SK-N-SH (cell line): ENCODE measurements at regions not wholly inside any gene's neighbourhood (a gene's known extent, or its start where the extent isn't known, plus 50 kb on each side); places are given as distances from the start of the nearest gene placed in this dataset.

ENCODE experiments used
- CTCF ChIA-PET: fragments of 300-600, 350-600 bp; formaldehyde crosslinking; extraction: SDS; loops from one replicate; lab custom pipeline; 2021; lab: Yijun Ruan, JAX
- POLR2A ChIA-PET: fragments of 350-600 bp; sonication (Branson Sonifier 250); formaldehyde crosslinking; extraction: SDS; loops from one replicate; lab custom pipeline; 2020; ENCODE audit warnings: antibody characterized with exemption, inconsistent platforms; lab: Yijun Ruan, JAX
- DNase-seq: peaks from one replicate; pipeline ENCODE4 v3.0.0; 2012
- H2AFZ ChIP-seq: fragments of 200-600 bp; sonication (generic); 2 replicates; pipeline ENCODE4 v1.8.1; 2016; ENCODE audit warnings: antibody characterized with exemption, mild to moderate bottlenecking, low read depth
- H3F3A ChIP-seq: fragments of 200-600 bp; sonication (generic); replicated peaks from 2 replicates; pipeline ENCODE3; 2016; ENCODE audit warnings: antibody characterized with exemption, mild to moderate bottlenecking; ENCODE audit not compliant: insufficient read depth
- H3K27ac ChIP-seq, 2 experiments: fragments of 200-500 bp in 1 of 2; fragments of 200-600 bp in 1 of 2; sonication (Bioruptor generic) in 1 of 2; sonication (generic), shearing (Covaris generic) in 1 of 2; 2 replicates each; pipeline versions ENCODE4 v1.5.1 to v1.6.1; 2014 to 2016; ENCODE audit warnings: low read depth in 2 of 2, inconsistent platforms in 1 of 2, low read length in 1 of 2, mild to moderate bottlenecking in 1 of 2, mixed read lengths in 1 of 2
- H3K27me3 ChIP-seq: fragments of 200-600 bp; sonication (generic), shearing (Covaris generic); 2 replicates; pipeline ENCODE4 v1.6.1; 2016; ENCODE audit warnings: mixed run types; ENCODE audit not compliant: insufficient read depth
- H3K36me3 ChIP-seq, 2 experiments: fragments of 200-500 bp in 1 of 2; fragments of 200-600 bp in 1 of 2; sonication (Bioruptor generic) in 1 of 2; sonication (generic) in 1 of 2; replicated peaks in 1 of 2; 2 replicates each; pipeline versions ENCODE3 to v1.5.1; 2014 to 2016; ENCODE audit warnings: low read length in 1 of 2, mild to moderate bottlenecking in 1 of 2; ENCODE audit not compliant: insufficient read depth in 2 of 2, control insufficient read depth in 1 of 2
- H3K4me1 ChIP-seq, 2 experiments: fragments of 200-500 bp in 1 of 2; fragments of 200-600 bp in 1 of 2; sonication (Bioruptor generic) in 1 of 2; sonication (generic), shearing (Covaris generic) in 1 of 2; 2 replicates each; pipeline versions ENCODE4 v1.5.1 to v1.6.1; 2014 to 2016; ENCODE audit warnings: low read depth in 1 of 2, low read length in 1 of 2, mixed run types in 1 of 2; ENCODE audit not compliant: insufficient read depth in 2 of 2, control insufficient read depth in 1 of 2
- H3K4me2 ChIP-seq: fragments of 200-600 bp; sonication (generic), shearing (Covaris generic); 2 replicates; pipeline ENCODE4 v1.6.1; 2017; ENCODE audit warnings: mixed run types
- H3K4me3 ChIP-seq, 2 experiments: fragments of 200-500 bp in 1 of 2; fragments of 200-600 bp in 1 of 2; sonication (Bioruptor generic) in 1 of 2; sonication (generic), shearing (Covaris generic) in 1 of 2; 2 replicates each; pipeline versions ENCODE4 v1.5.1 to v1.8.1; 2014 to 2016; ENCODE audit warnings: low read depth in 2 of 2, inconsistent platforms in 1 of 2, low read length in 1 of 2, mild to moderate bottlenecking in 1 of 2, mixed read lengths in 1 of 2, moderate library complexity in 1 of 2
- H3K79me2 ChIP-seq: fragments of 200-600 bp; sonication (generic); 2 replicates; pipeline ENCODE4 v1.8.1; 2017; ENCODE audit warnings: mild to moderate bottlenecking; ENCODE audit not compliant: insufficient read depth
- H3K9ac ChIP-seq: fragments of 200-600 bp; sonication (generic); 2 replicates; pipeline ENCODE4 v1.6.1; 2017; ENCODE audit warnings: mixed run types
- H3K9me2 ChIP-seq: fragments of 200-600 bp; sonication (generic); 2 replicates; pipeline ENCODE4 v1.6.1; 2017; ENCODE audit warnings: mixed run types
- H3K9me3 ChIP-seq: fragments of 200-600 bp; sonication (generic); 2 replicates; pipeline ENCODE4 v1.6.1; 2017; ENCODE audit warnings: mixed run types, mild to moderate bottlenecking, moderate library complexity
- H4K20me1 ChIP-seq: fragments of 200-600 bp; sonication (generic); 2 replicates; pipeline ENCODE4 v1.6.1; 2017; ENCODE audit warnings: mild to moderate bottlenecking, mixed run types; ENCODE audit not compliant: insufficient read depth
- EP300 ChIP-seq, 2 experiments: IDR thresholded peaks; 2 replicates each; pipeline versions ENCODE4 v1.4.0 to v1.6.1; 2012; ENCODE audit warnings: borderline replicate concordance in 1 of 2, low read depth in 1 of 2, low read length in 1 of 2
- FOSL2 ChIP-seq: IDR thresholded peaks from 2 replicates; pipeline ENCODE4 v1.4.0; 2012; ENCODE audit warnings: low read depth, mild to moderate bottlenecking, moderate library complexity, borderline replicate concordance
- GABPA ChIP-seq: IDR thresholded peaks from 2 replicates; pipeline ENCODE4 v1.4.0; 2012; ENCODE audit warnings: low read depth, mild to moderate bottlenecking
- GATA2 ChIP-seq: sonication (generic); formaldehyde crosslinking; IDR thresholded peaks from 2 replicates; pipeline ENCODE4 v1.5.0; 2020; ENCODE audit warnings: mild to moderate bottlenecking, missing genetic modification reagents
- MEF2A ChIP-seq: IDR thresholded peaks from 2 replicates; pipeline ENCODE4 v1.4.0; 2012; ENCODE audit warnings: low read depth, borderline replicate concordance
- MXI1 ChIP-seq: IDR thresholded peaks from 2 replicates; pipeline ENCODE4 v1.6.1; 2012; ENCODE audit warnings: mild to moderate bottlenecking, low read depth, low read length, improper control_type of control experiment
- NRF1 ChIP-seq: IDR thresholded peaks from 2 replicates; pipeline ENCODE4 v1.6.1; 2012; ENCODE audit warnings: low read depth, mild to moderate bottlenecking, low read length
- POLR2AphosphoS5 ChIP-seq: IDR thresholded peaks from 2 replicates; pipeline ENCODE4 v1.6.1; 2012; ENCODE audit warnings: low read depth, low read length
- REST ChIP-seq: IDR thresholded peaks from 2 replicates; pipeline ENCODE4 v1.6.1; 2012; ENCODE audit warnings: mild to moderate bottlenecking, low read depth, low read length, moderate library complexity
- RXRA ChIP-seq: IDR thresholded peaks from 2 replicates; pipeline ENCODE4 v1.4.0; 2012; ENCODE audit warnings: low read depth, mild to moderate bottlenecking, borderline replicate concordance
- SIN3A ChIP-seq: IDR thresholded peaks from 2 replicates; pipeline ENCODE4 v1.6.1; 2012; ENCODE audit warnings: low read depth, mild to moderate bottlenecking, low read length, moderate library complexity, borderline replicate concordance
- USF1 ChIP-seq: IDR thresholded peaks from 2 replicates; pipeline ENCODE4 v1.4.0; 2012; ENCODE audit warnings: low read depth, borderline replicate concordance
- YY1 ChIP-seq: IDR thresholded peaks from 2 replicates; pipeline ENCODE4 v1.4.0; 2012; ENCODE audit warnings: low read depth, mild to moderate bottlenecking
- WGBS: methylation state at CpG from one replicate; pipeline ENCODE4 v1.1.6; 2017; ENCODE audit warnings: low lambda C conversion rate; 5-methylcytosine and 5-hydroxymethylcytosine counted together
- TF ChIP-seq, protein P1 (sequence below): IDR thresholded peaks from 2 replicates; pipeline ENCODE4; 2012

GRCh38 chr20:43799150-43799711, 72.4 kb upstream of the GTSF1L start:
- Histone ChIP-seq H3K4me2 (no peak overlapping the region), H3K9me2 (no peaks in the 10 kb centered on the region), H3K9me3 (no peaks in the 10 kb centered on the region; the same call in 1 of the 2 replicates), H3K27me3 (no peaks in the 10 kb centered on the region; the same call in 1 of the 2 replicates), H4K20me1 (no peaks in the 10 kb centered on the region), H3K27ac (peak overlapping the region in 1 of 2 experiments; percentile 76; a peak in 2 of 4 replicates), H2AFZ (no peak overlapping the region), H3K4me3 (peak overlapping the region in 1 of 2 experiments; percentile 18; a peak in 1 of 4 replicates), H3K4me1 (peaks cover 0 to 19% of the 10 kb centered on the region in 2 experiments; a peak in 2 of 4 replicates), H3K36me3 (no peaks in the 10 kb centered on the region), H3K79me2 (no peaks in the 10 kb centered on the region), H3K9ac (no peak overlapping the region), H3F3A (no peaks in the 10 kb centered on the region)
- ChIA-PET CTCF (interaction anchor here (0.6 to 1.9 kb wide), 3 partner anchors 18 to 120 kb away, joined by 3 to 6 read pairs (median 4); no protein-coding TSS in a partner anchor), POLR2A (no interaction called here)
- DNase-seq: peak; percentile 54
- WGBS: 30% methylated on average over 9 of the region's 11 CpGs
- TF ChIP-seq MXI1 (no peak), POLR2AphosphoS5 (no peak), YY1 (no peak), FOSL2 (no peak), REST (no peak), MEF2A (no peak), GATA2 (peak; percentile 49), EP300 (IDR thresholded peaks at IDR 0.05; ENCODE audit: borderline replicate concordance in 1 of 2, low read depth in 1 of 2, low read length in 1 of 2) (no peak), USF1 (no peak)

DNA sequence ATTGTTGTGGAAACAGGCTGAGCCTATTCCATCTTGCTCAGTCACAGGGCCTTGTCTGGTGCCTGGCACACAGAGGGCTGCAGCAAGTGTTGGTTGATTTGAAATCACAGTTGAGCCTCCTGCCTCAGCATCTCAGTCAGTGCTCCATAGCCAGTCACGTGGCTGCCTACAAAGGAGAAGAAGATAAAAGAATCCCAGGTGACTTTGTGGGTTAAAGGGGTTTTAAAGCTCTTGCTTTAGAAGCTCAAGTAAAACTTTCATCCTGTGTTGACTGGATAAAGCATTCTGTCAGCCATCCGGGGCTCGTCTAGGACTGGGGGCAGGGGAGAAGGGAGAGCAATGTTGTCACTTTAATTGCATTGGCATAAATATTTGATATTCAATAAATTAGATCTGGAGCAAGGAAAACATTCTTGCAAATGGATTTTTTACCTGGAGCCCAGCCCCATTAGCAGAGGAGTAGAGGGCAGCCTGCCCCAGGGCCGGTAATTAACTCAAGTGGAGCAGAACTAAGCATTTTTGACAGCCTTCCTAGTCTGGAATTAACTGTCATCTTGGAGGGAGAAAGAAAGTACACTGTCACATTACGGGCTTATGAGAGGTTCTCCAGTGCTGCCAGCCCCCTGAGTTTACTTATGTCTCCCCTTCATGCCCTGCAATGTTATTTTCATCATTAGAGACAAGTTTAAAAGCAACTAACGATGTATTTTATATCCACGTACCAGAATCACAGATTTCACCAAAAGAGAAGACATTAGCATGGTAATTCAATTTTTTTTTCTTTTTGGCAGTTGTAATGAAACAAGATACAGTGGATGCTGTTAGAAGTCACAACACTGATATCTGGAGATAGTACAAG, 71.7 kb upstream of the GTSF1L start:
- Histone ChIP-seq H3K27me3 (no peaks in the 10 kb centered on the region; the same call in 1 of the 2 replicates), H3K4me3 (no peak overlapping the region; a peak in 1 of 4 replicates), H3K79me2 (no peaks in the 10 kb centered on the region), H2AFZ (no peak overlapping the region), H3K4me2 (no peak overlapping the region), H3K27ac (peak overlapping the region in 1 of 2 experiments; percentile 76; a peak in 2 of 4 replicates), H3K9me2 (no peaks in the 10 kb centered on the region), H3K4me1 (peaks cover 0 to 19% of the 10 kb centered on the region in 2 experiments; a peak in 2 of 4 replicates), H3F3A (no peaks in the 10 kb centered on the region), H4K20me1 (no peaks in the 10 kb centered on the region), H3K36me3 (no peaks in the 10 kb centered on the region), H3K9me3 (no peaks in the 10 kb centered on the region; the same call in 1 of the 2 replicates), H3K9ac (no peak overlapping the region)
- ChIA-PET POLR2A (no interaction called here), CTCF (interaction anchor here (0.8 to 1.9 kb wide), 4 partner anchors 9 to 48 kb away, joined by 3 to 6 read pairs (median 4); no protein-coding TSS in a partner anchor)
- DNase-seq: peak; percentile 30
- WGBS: 28% methylated on average over 7 of the region's 7 CpGs
- TF ChIP-seq GATA2 (no peak), SIN3A (no peak), NRF1 (no peak), RXRA (no peak), REST (no peak), GABPA (no peak), YY1 (no peak)
- TF ChIP-seq, protein P1, sequence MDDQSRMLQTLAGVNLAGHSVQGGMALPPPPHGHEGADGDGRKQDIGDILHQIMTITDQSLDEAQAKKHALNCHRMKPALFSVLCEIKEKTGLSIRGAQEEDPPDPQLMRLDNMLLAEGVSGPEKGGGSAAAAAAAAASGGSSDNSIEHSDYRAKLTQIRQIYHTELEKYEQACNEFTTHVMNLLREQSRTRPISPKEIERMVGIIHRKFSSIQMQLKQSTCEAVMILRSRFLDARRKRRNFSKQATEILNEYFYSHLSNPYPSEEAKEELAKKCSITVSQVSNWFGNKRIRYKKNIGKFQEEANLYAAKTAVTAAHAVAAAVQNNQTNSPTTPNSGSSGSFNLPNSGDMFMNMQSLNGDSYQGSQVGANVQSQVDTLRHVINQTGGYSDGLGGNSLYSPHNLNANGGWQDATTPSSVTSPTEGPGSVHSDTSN: no peak
